Brain microvascular endothelial cell (primary cell): ENCODE measurements at regions not wholly inside any gene's neighbourhood (a gene's known extent, or its start where the extent isn't known, plus 50 kb on each side); places are given as distances from the start of the nearest gene placed in this dataset.
"Not testable (repeated sequence)": the region's sequence is repeated elsewhere in the genome, so short reads cannot be mapped to it uniquely, and the experiment has no call there.

Experiments used
- DNase-seq: peaks from one replicate; pipeline ENCODE4 v3.0.0-alpha.2; 2020
- H3K27ac ChIP-seq: fragments of 250-450 bp; sonication (Bioruptor Pico); 2 replicates; pipeline ENCODE4 v1.5.1; 2020; ENCODE audit warnings: mild to moderate bottlenecking, moderate library complexity
- H3K27me3 ChIP-seq: fragments of 250-450 bp; sonication (Bioruptor Pico); replicated peaks from 2 replicates; pipeline ENCODE4 v1.5.1; 2020; ENCODE audit warnings: mild to moderate bottlenecking
- H3K36me3 ChIP-seq: fragments of 250-450 bp; sonication (Bioruptor Pico); replicated peaks from 2 replicates; pipeline ENCODE4 v1.5.1; 2020; ENCODE audit warnings: mild to moderate bottlenecking
- H3K4me3 ChIP-seq: 2 replicates; pipeline ENCODE4 v1.5.1; 2011; ENCODE audit warnings: low read depth, mild to moderate bottlenecking, control low read depth, low read length, moderate library complexity
- in situ Hi-C: cut with HindIII; loops from 2 replicates; pipeline ENCODE4 v1.10.0; 2017; ENCODE audit warnings: low sequenced_read_pairs, low pct_ligation_motif_present
- TF ChIP-seq, protein P1 (sequence below): IDR thresholded peaks from 2 replicates; pipeline ENCODE4 v1.5.1; 2011; ENCODE audit warnings: low read depth, mild to moderate bottlenecking, moderate library complexity, low read length, control low read depth, inconsistent platforms; ENCODE audit errors: missing control alignments

GRCh38 chr7:24115661-24116060, 168.3 kb upstream of the NPY start:
- Histone ChIP-seq H3K4me3 (no peak overlapping the region), H3K27ac (no peak overlapping the region), H3K36me3 (no peaks in the 10 kb centered on the region), H3K27me3 (no peaks in the 10 kb centered on the region)
- in situ Hi-C loops: no loop called here
- TF ChIP-seq, protein P1, sequence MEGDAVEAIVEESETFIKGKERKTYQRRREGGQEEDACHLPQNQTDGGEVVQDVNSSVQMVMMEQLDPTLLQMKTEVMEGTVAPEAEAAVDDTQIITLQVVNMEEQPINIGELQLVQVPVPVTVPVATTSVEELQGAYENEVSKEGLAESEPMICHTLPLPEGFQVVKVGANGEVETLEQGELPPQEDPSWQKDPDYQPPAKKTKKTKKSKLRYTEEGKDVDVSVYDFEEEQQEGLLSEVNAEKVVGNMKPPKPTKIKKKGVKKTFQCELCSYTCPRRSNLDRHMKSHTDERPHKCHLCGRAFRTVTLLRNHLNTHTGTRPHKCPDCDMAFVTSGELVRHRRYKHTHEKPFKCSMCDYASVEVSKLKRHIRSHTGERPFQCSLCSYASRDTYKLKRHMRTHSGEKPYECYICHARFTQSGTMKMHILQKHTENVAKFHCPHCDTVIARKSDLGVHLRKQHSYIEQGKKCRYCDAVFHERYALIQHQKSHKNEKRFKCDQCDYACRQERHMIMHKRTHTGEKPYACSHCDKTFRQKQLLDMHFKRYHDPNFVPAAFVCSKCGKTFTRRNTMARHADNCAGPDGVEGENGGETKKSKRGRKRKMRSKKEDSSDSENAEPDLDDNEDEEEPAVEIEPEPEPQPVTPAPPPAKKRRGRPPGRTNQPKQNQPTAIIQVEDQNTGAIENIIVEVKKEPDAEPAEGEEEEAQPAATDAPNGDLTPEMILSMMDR: no peak
- no peak for DNase-seq

DNA sequence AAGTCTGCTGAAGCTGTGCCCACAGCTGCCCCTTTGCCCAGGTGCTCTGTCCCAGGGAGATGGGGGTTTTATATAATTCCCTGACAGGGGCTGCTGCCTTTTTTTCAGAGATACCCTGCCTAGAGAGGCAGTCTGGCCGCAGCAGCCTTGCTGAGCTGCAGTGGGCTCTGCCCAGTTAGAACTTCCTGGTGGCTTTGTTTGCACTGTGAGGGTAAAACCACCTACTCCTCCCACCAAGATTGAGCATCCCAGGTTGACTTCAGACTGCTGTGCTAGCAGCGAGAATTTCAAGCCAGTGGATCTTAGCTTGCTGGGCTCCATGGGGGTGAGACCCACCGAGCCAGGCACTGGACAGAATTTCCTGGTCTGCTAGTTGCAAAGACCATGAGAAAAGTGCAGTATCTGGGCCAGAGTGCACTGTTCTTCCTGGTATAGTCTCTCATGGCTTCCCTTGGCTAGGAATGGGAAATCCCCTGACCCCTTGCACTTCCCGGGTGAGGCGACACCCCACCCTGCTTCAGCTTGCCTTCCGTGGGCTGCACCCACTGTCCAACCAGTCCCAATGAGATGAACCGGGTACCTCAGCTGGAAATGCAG, 166.0 kb upstream of the NPY start:
- DNase-seq, H3K27ac ChIP-seq, in situ Hi-C loops, H3K27me3 ChIP-seq, H3K36me3 ChIP-seq, H3K4me3 ChIP-seq: not testable (repeated sequence)

DNA sequence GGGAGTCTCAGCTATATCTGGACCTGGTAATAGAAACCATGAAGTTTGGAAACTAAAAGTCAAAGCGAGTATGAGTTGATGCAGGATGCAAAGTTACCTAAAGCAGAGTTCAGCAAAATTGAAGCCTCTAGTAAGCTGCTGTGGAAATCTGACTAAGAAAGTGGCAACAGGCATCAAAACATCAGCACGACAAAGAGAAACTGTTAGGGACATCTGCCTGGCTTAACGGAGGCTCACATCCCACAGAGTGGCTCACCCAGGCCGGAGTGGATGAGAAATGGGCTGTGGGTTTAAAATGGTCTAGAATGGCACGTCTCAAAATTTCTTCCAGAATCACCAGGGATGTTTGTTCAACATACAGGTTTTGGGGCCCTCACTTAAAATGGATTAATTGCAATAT, 164.1 kb upstream of the NPY start:
- no peak overlapping the region for H3K4me3 ChIP-seq
- TF ChIP-seq, protein P1: no peak
- no peaks in the 10 kb centered on the region for H3K27me3 ChIP-seq
- DNase-seq: no peak
- in situ Hi-C loops: no loop called here
- no peaks in the 10 kb centered on the region for H3K36me3 ChIP-seq
- H3K27ac ChIP-seq: no peak overlapping the region

DNA sequence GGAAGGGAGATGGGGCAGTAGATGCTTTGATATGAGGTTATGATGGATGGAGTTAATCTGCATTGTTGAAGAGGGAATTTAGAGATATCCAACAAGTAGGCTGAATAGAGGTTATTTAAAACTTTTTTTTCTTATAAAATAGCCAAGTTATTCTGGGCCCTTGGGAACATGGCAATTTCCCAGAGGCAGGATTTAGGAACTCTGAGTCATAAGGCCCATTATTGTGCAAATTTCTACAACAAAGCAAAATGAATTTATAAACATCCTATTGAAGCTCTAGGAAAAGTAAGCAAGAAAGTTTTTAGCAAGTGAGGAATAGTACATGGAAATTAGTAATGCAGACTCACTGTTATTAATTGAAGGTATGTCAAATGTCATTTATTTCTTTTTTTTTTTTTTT, 160.9 kb upstream of the NPY start:
- Histone ChIP-seq H3K27me3 (no peaks in the 10 kb centered on the region), H3K27ac (no peak overlapping the region), H3K4me3 (no peak overlapping the region), H3K36me3 (no peaks in the 10 kb centered on the region)
- TF ChIP-seq, protein P1: no peak
- in situ Hi-C loops: no loop called here
- no peak for DNase-seq

- TF ChIP-seq, protein P1: no peak
- Histone ChIP-seq H3K36me3 (no peaks in the 10 kb centered on the region), H3K27ac (no peak overlapping the region), H3K27me3 (no peaks in the 10 kb centered on the region), H3K4me3 (no peak overlapping the region)
- no peak for DNase-seq
- in situ Hi-C loops: no loop called here
Observed at GRCh38 chr7:24125765-24126164, 158.2 kb upstream of the NPY start.

DNA sequence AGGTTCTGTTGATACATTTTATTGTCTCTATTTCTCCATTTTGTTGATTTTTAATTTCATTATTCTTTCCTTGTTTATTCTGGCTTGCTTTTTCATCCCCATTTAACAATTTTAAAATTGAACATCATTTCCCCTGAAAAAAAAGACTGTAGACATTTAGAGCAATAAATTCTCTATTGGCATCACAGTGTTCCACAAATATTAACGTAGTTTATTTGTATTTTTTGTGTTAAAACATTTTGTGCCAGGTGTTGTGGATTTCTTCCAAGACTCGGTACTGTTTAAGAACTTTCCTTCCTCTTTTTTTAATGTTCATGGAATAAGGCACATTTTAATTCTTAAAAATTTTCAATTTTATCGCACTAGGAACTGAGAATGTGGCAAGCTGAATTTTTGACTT, 156.1 kb upstream of the NPY start:
- TF ChIP-seq, protein P1: no peak
- in situ Hi-C loops: no loop called here
- H3K4me3 ChIP-seq: no peak overlapping the region
- no peak overlapping the region for H3K27ac ChIP-seq
- no peaks in the 10 kb centered on the region for H3K27me3 ChIP-seq
- no peaks in the 10 kb centered on the region for H3K36me3 ChIP-seq
- no peak for DNase-seq
